Mesenchymal stem cell (in vitro differentiated cells and primary cell): ENCODE measurements at regions not wholly inside any gene's neighbourhood (a gene's known extent, or its start where the extent isn't known, plus 50 kb on each side); places are given as distances from the start of the nearest gene placed in this dataset.

ENCODE experiments used
- DNase-seq: peaks from one replicate; pipeline ENCODE4 v3.0.0-alpha.2; 2013
- H2AFZ ChIP-seq: one replicate; pipeline ENCODE4 v1.6.1; 2013; ENCODE audit warnings: low read depth, mild to moderate bottlenecking, control low read depth, inconsistent platforms, low read length, moderate library complexity
- H2AK5ac ChIP-seq: 2 replicates; pipeline ENCODE4 v1.6.1; 2013; ENCODE audit warnings: low read length, moderate library complexity, mild to moderate bottlenecking, inconsistent platforms; ENCODE audit not compliant: severe bottlenecking
- H2BK120ac ChIP-seq: one replicate; pipeline ENCODE4 v1.6.1; 2013; ENCODE audit warnings: low read depth, mild to moderate bottlenecking, inconsistent platforms, low read length, moderate library complexity
- H2BK12ac ChIP-seq, 2 experiments: one replicate each; pipeline ENCODE4 v1.6.1; 2013; ENCODE audit warnings: inconsistent platforms in 2 of 2, low read length in 2 of 2, mild to moderate bottlenecking in 2 of 2, moderate library complexity in 2 of 2, control low read depth in 1 of 2
- H2BK15ac ChIP-seq: one replicate; pipeline ENCODE4 v1.6.1; 2013; ENCODE audit warnings: mild to moderate bottlenecking, low read depth, inconsistent platforms; ENCODE audit not compliant: poor library complexity, severe bottlenecking
- H2BK5ac ChIP-seq: 2 replicates; pipeline ENCODE4 v1.6.1; 2013; ENCODE audit warnings: low read depth, mild to moderate bottlenecking, low read length, control low read depth, inconsistent platforms; ENCODE audit not compliant: poor library complexity, severe bottlenecking
- H3K14ac ChIP-seq, 2 experiments: one replicate each; pipeline ENCODE4 v1.6.1; 2013; ENCODE audit warnings: inconsistent platforms in 2 of 2, low read length in 2 of 2, control low read depth in 1 of 2, mild to moderate bottlenecking in 1 of 2, moderate library complexity in 1 of 2
- H3K18ac ChIP-seq, 2 experiments: one replicate each; pipeline ENCODE4 v1.6.1; 2013; ENCODE audit warnings: inconsistent platforms in 2 of 2, low read length in 2 of 2, control low read depth in 1 of 2, low read depth in 1 of 2, mild to moderate bottlenecking in 1 of 2
- H3K23ac ChIP-seq, 2 experiments: one replicate each; pipeline ENCODE4 v1.6.1; 2013; ENCODE audit warnings: inconsistent platforms in 2 of 2, low read length in 2 of 2, mild to moderate bottlenecking in 2 of 2, moderate library complexity in 2 of 2, control low read depth in 1 of 2
- H3K27ac ChIP-seq: 2 replicates; pipeline ENCODE4 v1.5.1; 2013; ENCODE audit warnings: mild to moderate bottlenecking, moderate library complexity, low read length, control low read depth, inconsistent platforms; ENCODE audit not compliant: poor library complexity, severe bottlenecking
- H3K27me3 ChIP-seq, 2 experiments: 2 replicates each; pipeline versions ENCODE4 v1.6.1 to v1.7.0; 2013; ENCODE audit warnings: low read length in 2 of 2, mild to moderate bottlenecking in 2 of 2, moderate library complexity in 2 of 2, control low read depth in 1 of 2, inconsistent platforms in 1 of 2; ENCODE audit not compliant: control insufficient read depth in 1 of 2, insufficient read depth in 1 of 2
- H3K36me3 ChIP-seq, 2 experiments: 2 replicates each; pipeline versions ENCODE4 v1.6.1 to v1.7.0; 2013; ENCODE audit warnings: low read length in 2 of 2, control low read depth in 1 of 2, inconsistent platforms in 1 of 2, low read depth in 1 of 2, mild to moderate bottlenecking in 1 of 2; ENCODE audit not compliant: insufficient read depth in 2 of 2, control insufficient read depth in 1 of 2
- H3K4ac ChIP-seq, 2 experiments: one replicate each; pipeline ENCODE4 v1.6.1; 2013; ENCODE audit warnings: inconsistent platforms in 2 of 2, low read length in 2 of 2, mild to moderate bottlenecking in 2 of 2, moderate library complexity in 2 of 2, control low read depth in 1 of 2, low read depth in 1 of 2
- H3K4me1 ChIP-seq: 2 replicates; pipeline ENCODE4 v1.6.1; 2013; ENCODE audit warnings: low read depth, low read length, control low read depth; ENCODE audit not compliant: control insufficient read depth, insufficient read depth
- H3K4me2 ChIP-seq: 2 replicates; pipeline ENCODE4 v1.6.1; 2013; ENCODE audit warnings: low read length, mild to moderate bottlenecking, inconsistent platforms; ENCODE audit not compliant: poor library complexity, severe bottlenecking
- H3K4me3 ChIP-seq, 2 experiments: 2 replicates each; pipeline versions ENCODE4 v1.5.1 to v1.7.0; 2013; ENCODE audit warnings: low read length in 2 of 2, mild to moderate bottlenecking in 2 of 2, control low read depth in 1 of 2, low read depth in 1 of 2; ENCODE audit not compliant: insufficient read depth in 1 of 2
- H3K79me1 ChIP-seq: replicated peaks from 2 replicates; pipeline ENCODE4 v1.6.1; 2013; ENCODE audit warnings: mild to moderate bottlenecking, control low read depth, low read length, inconsistent platforms; ENCODE audit not compliant: poor library complexity, severe bottlenecking
- H3K9ac ChIP-seq: 2 replicates; pipeline ENCODE4 v1.7.0; 2013; ENCODE audit warnings: mild to moderate bottlenecking, low read length, moderate library complexity
- H3K9me3 ChIP-seq: 2 replicates; pipeline ENCODE4 v1.7.0; 2013; ENCODE audit warnings: mild to moderate bottlenecking, low read length; ENCODE audit not compliant: control insufficient read depth
- H4K8ac ChIP-seq: one replicate; pipeline ENCODE4 v1.6.1; 2013; ENCODE audit warnings: inconsistent platforms, mild to moderate bottlenecking, low read length, moderate library complexity
- H4K91ac ChIP-seq: one replicate; pipeline ENCODE4 v1.6.1; 2013; ENCODE audit warnings: mild to moderate bottlenecking, low read length, inconsistent platforms
- WGBS: methylation state at CpG from one replicate; pipeline ENCODE4 v1.1.7; 2013; ENCODE audit warnings: mixed read lengths; 5-methylcytosine and 5-hydroxymethylcytosine counted together

GRCh38 chr6:90668141-90668540 lies 81.3 kb upstream of the MAP3K7 start:
- Histone ChIP-seq H2BK15ac (no peak overlapping the region), H2AFZ (no peak overlapping the region), H3K27me3 (no peaks in the 10 kb centered on the region), H3K9me3 (peaks cover 3% of the 10 kb centered on the region), H3K27ac (no peak overlapping the region), H3K23ac (no peak overlapping the region), H3K18ac (no peak overlapping the region), H3K4me2 (no peak overlapping the region), H3K4ac (no peak overlapping the region), H3K36me3 (no peaks in the 10 kb centered on the region), H2AK5ac (no peak overlapping the region), H4K91ac (no peak overlapping the region), H3K4me1 (no peaks in the 10 kb centered on the region), H3K9ac (no peak overlapping the region), H2BK5ac (no peak overlapping the region), H4K8ac (no peak overlapping the region), H2BK120ac (no peak overlapping the region), H2BK12ac (no peak overlapping the region), H3K14ac (no peak overlapping the region), H3K4me3 (no peak overlapping the region), H3K79me1 (no peaks in the 10 kb centered on the region)
- DNase-seq, result no peak

GRCh38 chr6:90663873-90664272 lies 77.0 kb upstream of the MAP3K7 start:
- no peak overlapping the region for H2BK12ac ChIP-seq
- no peak overlapping the region for H3K14ac ChIP-seq
- no peaks in the 10 kb centered on the region for H3K79me1 ChIP-seq
- no peak overlapping the region for H3K23ac ChIP-seq
- no peaks in the 10 kb centered on the region for H3K27me3 ChIP-seq
- H2AK5ac ChIP-seq, result no peak overlapping the region
- no peak overlapping the region for H3K9ac ChIP-seq
- no peak overlapping the region for H4K8ac ChIP-seq
- H2BK5ac ChIP-seq, result no peak overlapping the region
- peaks cover 3% of the 10 kb centered on the region for H3K9me3 ChIP-seq
- H3K4me3 ChIP-seq, result no peak overlapping the region
- H3K4me2 ChIP-seq, result no peak overlapping the region
- H3K18ac ChIP-seq, result no peak overlapping the region
- H3K4ac ChIP-seq, result no peak overlapping the region
- H3K27ac ChIP-seq, result no peak overlapping the region
- no peak overlapping the region for H2AFZ ChIP-seq
- no peak overlapping the region for H2BK120ac ChIP-seq
- DNase-seq, result no peak
- H3K4me1 ChIP-seq, result no peaks in the 10 kb centered on the region
- 89% methylated on average over 3 of the region's 3 CpGs for WGBS
- H4K91ac ChIP-seq, result no peak overlapping the region
- H3K36me3 ChIP-seq, result no peaks in the 10 kb centered on the region
- no peak overlapping the region for H2BK15ac ChIP-seq

- Histone ChIP-seq H3K27me3 (no peaks in the 10 kb centered on the region), H2AFZ (no peak overlapping the region), H3K14ac (no peak overlapping the region), H3K4me2 (no peak overlapping the region), H2AK5ac (no peak overlapping the region), H2BK12ac (no peak overlapping the region), H3K27ac (no peak overlapping the region), H2BK120ac (no peak overlapping the region), H4K91ac (no peak overlapping the region), H3K4me3 (no peak overlapping the region), H3K4me1 (no peaks in the 10 kb centered on the region), H3K4ac (no peak overlapping the region), H4K8ac (no peak overlapping the region), H2BK5ac (no peak overlapping the region), H3K9me3 (peaks cover 3% of the 10 kb centered on the region), H3K18ac (no peak overlapping the region), H2BK15ac (no peak overlapping the region), H3K36me3 (no peaks in the 10 kb centered on the region), H3K79me1 (no peaks in the 10 kb centered on the region), H3K23ac (no peak overlapping the region), H3K9ac (no peak overlapping the region)
- 63% methylated on average over 2 of the region's 2 CpGs for WGBS
- DNase-seq, result no peak
These were observed 76.2 kb upstream of the MAP3K7 start for GRCh38 chr6:90663106-90663505.

GRCh38 chr6:90660931-90661330 lies 74.1 kb upstream of the MAP3K7 start:
- DNase-seq, result no peak
- Histone ChIP-seq H3K4ac (no peak overlapping the region), H2BK5ac (no peak overlapping the region), H2BK12ac (no peak overlapping the region), H3K23ac (no peak overlapping the region), H3K14ac (no peak overlapping the region), H3K4me1 (no peaks in the 10 kb centered on the region), H3K27me3 (no peaks in the 10 kb centered on the region), H2BK120ac (no peak overlapping the region), H3K9ac (no peak overlapping the region), H3K36me3 (no peaks in the 10 kb centered on the region), H4K8ac (no peak overlapping the region), H3K18ac (no peak overlapping the region), H2AFZ (no peak overlapping the region), H2BK15ac (no peak overlapping the region), H2AK5ac (no peak overlapping the region), H3K27ac (no peak overlapping the region), H3K79me1 (no peaks in the 10 kb centered on the region), H3K9me3 (peaks cover 3% of the 10 kb centered on the region), H4K91ac (no peak overlapping the region), H3K4me2 (no peak overlapping the region), H3K4me3 (no peak overlapping the region)
